Dermis microvascular lymphatic vessel endothelial cell (primary cell): ENCODE measurements at regions not wholly inside any gene's neighbourhood (a gene's known extent, or its start where the extent isn't known, plus 50 kb on each side); places are given as distances from the start of the nearest gene placed in this dataset.

Source experiments
- DNase-seq, 2 donors: peaks; one replicate each; pipeline versions ENCODE4 v3.0.0 to v3.0.0-alpha.2; 2010; ENCODE audit warnings: low read depth in 2 of 2

DNA sequence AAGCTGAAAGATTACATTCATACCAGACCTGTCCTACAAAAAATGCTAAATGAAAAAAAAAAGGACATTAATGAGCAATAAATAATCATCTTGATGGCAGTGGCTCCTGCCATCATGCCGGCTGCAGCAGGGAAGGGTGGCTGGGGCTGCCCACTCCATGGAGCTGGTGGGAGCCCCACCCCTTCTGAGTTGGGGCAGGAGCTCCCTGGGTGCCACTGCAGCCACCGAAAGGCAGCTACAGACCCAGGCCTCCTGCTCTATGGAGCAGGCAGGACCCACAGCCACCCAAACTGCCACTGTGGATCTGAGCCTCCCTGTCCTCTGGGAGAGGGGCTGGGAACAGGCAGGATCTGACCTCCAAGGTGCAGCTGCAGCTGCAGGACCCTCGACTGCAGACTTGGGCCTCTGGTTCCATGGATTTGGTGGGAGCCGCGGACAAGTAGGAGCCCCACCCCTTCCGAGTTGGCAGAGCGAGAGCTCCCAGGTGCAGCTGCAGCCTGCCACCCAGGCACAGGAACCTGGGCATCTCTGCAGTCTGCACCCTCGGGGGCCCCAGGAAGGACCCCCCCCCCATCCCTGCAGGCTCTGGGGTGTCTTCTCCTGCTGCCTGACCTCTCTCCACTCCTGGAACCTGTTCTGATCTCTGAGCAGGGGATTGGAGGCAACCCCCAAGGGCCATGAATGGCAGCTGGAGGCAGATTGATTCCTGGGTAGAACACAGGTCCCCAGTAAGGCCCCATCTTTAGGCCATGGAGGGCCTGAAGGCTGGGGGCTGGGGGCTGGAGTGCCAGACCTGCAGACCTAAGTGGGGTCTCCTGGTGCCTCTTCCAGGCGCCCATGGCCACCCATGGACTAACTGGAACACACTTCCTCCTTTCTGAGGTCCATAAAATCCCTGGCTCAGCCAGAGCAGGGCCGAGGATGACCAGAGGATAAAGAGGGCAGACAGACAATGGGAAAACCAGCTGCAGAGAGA, 70.4 kb upstream of the TTC14 start:
- no peak for DNase-seq

GRCh38 chr3:180534828-180535227, 67.1 kb upstream of the TTC14 start:
- DNase-seq: no peak

GRCh38 chr3:180538493-180538892, 63.5 kb upstream of the TTC14 start:
- DNase-seq: no peak

DNA sequence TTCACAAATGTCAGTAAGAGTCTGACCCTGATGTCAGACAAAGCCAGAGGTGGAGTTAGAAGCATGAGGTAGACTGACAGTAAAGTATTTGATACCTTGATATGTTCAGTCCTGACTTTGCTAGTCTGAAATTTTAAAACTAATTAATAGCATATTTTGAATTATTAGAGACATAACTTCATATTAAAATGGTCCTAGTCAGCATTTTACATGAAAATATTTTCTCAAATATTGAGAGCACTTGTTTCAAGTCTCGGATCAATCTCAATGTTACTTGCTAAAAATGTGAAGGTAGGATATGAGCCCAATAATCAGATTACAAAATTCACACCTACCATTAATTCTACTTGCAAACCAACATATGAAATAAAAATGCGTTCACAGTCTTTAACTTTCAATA, 58.1 kb upstream of the TTC14 start:
- DNase-seq: no peak

DNA sequence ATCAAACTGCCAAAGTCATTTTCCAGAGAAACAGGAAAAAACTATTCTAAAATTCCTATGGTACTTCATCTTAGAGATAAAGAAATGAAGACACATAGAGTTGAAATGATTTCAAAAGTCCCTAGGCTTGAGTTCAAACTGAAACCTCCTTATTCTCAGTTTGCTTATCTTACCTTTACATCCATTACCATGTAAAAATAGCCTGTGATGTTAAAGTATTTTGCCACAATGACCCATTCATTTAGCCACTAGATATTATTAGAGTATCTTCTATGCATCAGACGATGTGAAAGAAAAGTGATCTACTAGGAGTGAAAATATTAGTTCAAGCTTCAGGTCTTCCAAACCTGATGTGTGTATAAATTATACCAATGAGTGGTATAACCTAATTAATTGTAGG, 55.1 kb upstream of the TTC14 start:
- DNase-seq: no peak

DNA sequence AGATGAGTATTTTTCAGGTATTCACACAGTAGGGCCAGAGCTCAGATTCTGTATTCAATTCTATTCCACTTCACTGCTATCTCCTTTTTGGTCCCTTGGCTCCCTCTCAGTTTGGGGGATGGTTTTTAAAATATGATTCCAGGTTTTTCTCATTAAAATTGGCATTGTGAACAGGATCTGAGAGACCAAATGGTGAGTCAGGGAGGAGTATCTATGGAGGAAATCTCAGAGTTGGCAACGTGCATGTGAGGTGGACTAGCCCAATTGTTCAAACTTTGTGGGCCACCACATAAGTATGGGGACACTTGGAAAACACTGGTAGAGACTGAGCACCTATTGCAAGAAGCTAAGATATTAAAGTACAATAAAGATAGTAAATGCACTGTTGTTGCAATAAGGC, 53.9 kb upstream of the TTC14 start:
- no peak for DNase-seq
